Astrocyte of the spinal cord (primary cell): ENCODE measurements at regions not wholly inside any gene's neighbourhood (a gene's known extent, or its start where the extent isn't known, plus 50 kb on each side); places are given as distances from the start of the nearest gene placed in this dataset.

Experiments used
- DNase-seq: peaks from one replicate; pipeline ENCODE4 v3.0.0; 2011; ENCODE audit warnings: low read depth, low spot score
- H3K4me3 ChIP-seq: 2 replicates; pipeline ENCODE4 v1.5.1; 2011; ENCODE audit warnings: low read depth, mild to moderate bottlenecking, low read length, moderate library complexity
- in situ Hi-C: cut with HindIII; loops from 2 replicates; pipeline ENCODE4 v1.10.0; 2017; ENCODE audit warnings: low sequenced_read_pairs
- TF ChIP-seq, protein P1 (sequence below): IDR thresholded peaks from 2 replicates; pipeline ENCODE4 v1.5.1; 2012; ENCODE audit warnings: low read depth, mild to moderate bottlenecking, low read length, inconsistent platforms

DNA sequence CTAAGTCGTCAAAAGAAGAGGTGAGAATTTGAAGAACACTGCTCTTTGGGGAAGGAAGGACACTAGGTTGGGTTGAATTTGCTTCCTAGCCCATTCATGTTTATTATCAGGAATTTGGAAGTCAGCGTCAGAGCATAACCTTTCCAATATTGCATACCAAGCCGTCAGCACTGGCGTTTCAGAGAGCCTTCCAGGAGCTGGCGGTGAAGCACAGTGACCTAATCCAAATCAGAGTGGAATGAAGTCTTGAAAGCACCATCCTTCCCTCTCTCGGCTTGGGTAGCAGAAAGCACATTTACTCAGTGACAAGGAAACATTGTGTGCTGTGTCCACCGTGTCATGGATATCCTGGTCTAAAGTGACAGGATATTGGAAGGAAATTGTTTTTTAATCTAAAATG lies 240.3 kb upstream of the PELI2 start:
- in situ Hi-C loops: no loop called here
- TF ChIP-seq, protein P1, sequence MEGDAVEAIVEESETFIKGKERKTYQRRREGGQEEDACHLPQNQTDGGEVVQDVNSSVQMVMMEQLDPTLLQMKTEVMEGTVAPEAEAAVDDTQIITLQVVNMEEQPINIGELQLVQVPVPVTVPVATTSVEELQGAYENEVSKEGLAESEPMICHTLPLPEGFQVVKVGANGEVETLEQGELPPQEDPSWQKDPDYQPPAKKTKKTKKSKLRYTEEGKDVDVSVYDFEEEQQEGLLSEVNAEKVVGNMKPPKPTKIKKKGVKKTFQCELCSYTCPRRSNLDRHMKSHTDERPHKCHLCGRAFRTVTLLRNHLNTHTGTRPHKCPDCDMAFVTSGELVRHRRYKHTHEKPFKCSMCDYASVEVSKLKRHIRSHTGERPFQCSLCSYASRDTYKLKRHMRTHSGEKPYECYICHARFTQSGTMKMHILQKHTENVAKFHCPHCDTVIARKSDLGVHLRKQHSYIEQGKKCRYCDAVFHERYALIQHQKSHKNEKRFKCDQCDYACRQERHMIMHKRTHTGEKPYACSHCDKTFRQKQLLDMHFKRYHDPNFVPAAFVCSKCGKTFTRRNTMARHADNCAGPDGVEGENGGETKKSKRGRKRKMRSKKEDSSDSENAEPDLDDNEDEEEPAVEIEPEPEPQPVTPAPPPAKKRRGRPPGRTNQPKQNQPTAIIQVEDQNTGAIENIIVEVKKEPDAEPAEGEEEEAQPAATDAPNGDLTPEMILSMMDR: no peak
- no peak for DNase-seq
- no peak overlapping the region for H3K4me3 ChIP-seq

DNA sequence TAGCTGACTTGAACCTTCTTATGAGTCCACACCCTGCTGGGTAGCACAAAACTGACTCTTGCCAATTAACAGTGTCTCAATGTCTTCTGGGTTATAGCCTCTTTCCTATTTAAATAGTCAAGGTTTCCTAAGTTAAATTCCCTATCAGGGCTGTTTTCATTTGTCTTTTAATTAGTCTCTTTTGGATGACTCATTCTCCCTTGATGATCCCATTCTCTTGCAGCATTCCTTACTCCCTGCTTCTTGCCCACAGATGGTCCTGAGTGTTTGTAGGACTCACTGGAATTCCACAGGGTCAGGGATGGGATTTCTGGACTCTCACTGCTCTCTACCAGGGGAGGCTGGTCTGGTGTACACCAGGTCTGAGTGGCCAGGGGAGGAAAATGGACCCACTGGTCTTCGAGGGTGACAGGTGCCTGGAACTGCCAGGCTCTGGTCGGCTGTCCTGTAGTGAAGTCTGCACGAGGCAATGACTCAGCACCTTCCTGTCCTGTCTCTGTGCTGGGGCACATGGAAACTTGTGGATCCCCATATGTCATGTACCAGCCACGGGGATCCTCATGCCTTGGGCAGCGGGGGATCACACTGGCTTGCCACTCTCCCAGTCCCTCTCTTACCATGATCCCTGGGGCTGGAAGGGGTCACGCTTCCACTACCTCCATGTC lies 236.5 kb upstream of the PELI2 start:
- TF ChIP-seq, protein P1: no peak
- in situ Hi-C loops: no loop called here
- DNase-seq: no peak
- H3K4me3 ChIP-seq: no peak overlapping the region

DNA sequence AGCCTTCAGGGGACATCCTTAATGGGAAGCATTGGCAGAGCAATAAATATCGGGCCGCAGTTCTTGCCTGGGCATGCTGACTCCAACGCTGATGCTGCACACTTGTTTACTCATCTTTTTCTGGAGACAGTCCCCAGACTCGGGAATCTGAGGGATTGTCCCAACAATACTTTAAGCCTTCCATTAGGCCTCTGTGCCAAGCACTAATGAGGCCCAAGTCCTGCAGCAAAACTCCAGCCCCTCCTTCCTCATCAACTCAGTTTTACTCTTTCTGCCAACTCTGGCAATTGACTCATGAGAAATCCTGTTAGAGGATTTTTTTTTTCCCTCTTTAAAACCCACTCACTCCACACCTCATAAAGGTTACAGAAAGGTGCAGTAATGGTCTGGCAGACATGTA lies 233.4 kb upstream of the PELI2 start:
- H3K4me3 ChIP-seq: no peak overlapping the region
- TF ChIP-seq, protein P1: no peak
- in situ Hi-C loops: no loop called here
- DNase-seq: no peak

DNA sequence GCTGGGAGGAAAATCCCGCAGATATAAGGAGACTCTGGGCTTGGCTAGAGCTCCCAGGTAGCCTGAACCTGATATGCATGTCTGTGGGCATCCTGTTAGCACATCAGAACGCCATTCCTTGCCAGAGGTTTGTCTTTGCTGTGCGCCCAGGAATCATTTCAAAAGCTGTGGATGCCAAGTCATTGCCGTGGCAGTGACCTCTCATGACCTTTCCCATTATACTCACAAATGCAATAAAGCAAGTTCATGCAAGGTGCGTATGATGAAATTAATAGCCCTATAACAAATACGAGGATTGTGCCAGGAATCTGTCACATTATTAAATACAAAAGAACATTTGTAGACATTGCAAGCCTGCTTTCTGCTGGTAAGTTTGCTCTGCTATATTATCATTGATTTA lies 229.1 kb upstream of the PELI2 start:
- no peak overlapping the region for H3K4me3 ChIP-seq
- TF ChIP-seq, protein P1: no peak
- DNase-seq: no peak
- in situ Hi-C loops: no loop called here

DNA sequence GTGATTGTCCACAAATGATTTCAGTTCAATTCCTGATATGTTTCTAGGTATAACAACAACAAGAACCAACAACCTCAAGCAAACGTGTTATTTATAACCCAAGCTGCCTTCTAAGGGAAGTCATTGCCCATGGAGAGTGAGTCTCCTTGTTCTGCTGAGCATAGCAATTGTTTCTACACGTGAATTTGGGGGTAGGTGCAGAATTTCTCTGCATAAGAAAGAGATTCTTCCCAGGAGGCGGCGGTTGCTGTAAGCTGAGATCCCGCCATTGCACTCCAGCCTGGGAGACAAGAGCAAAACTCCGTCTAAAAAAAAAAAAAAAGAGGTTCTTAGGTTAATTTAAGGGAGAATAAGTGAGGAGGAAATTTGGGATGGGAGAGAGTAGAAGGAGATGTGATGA lies 226.5 kb upstream of the PELI2 start:
- TF ChIP-seq, protein P1: no peak
- H3K4me3 ChIP-seq: no peak overlapping the region
- DNase-seq: no peak
- in situ Hi-C loops: no loop called here

DNA sequence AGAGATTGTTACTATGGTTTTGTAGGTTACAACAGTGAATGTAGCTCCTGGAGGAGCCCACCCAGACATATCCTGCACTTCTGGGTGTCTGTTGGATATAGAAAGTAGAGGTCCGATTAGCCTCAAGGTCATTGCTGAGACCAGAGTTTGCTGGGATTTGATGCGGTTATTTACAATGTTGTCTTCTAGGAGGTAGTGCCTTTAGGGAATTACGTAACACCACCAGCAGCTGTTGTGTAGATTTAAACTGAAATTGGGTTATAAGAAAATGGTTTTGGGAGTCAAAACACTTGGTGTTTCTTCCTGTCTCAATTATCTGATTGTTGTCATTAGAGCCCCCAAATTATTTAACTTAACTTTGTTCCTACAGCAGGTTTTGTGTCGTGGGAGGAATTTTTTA lies 225.3 kb upstream of the PELI2 start:
- in situ Hi-C loops: no loop called here
- TF ChIP-seq, protein P1: no peak
- no peak overlapping the region for H3K4me3 ChIP-seq
- DNase-seq: no peak
